ENCODE measurements at regions not wholly inside any gene's neighbourhood (a gene's known extent, or its start where the extent isn't known, plus 50 kb on each side); places are given as distances from the start of the nearest gene placed in this dataset.
"Not testable (repeated sequence)": the region's sequence is repeated elsewhere in the genome, so short reads cannot be mapped to it uniquely, and the experiment has no call there.

- DNase-seq (ENCODE audit: low spot score), result no peak
Measured at GRCh38 chr6:103036846-103037245, 1643.3 kb downstream of the GRIK2 start.

DNA sequence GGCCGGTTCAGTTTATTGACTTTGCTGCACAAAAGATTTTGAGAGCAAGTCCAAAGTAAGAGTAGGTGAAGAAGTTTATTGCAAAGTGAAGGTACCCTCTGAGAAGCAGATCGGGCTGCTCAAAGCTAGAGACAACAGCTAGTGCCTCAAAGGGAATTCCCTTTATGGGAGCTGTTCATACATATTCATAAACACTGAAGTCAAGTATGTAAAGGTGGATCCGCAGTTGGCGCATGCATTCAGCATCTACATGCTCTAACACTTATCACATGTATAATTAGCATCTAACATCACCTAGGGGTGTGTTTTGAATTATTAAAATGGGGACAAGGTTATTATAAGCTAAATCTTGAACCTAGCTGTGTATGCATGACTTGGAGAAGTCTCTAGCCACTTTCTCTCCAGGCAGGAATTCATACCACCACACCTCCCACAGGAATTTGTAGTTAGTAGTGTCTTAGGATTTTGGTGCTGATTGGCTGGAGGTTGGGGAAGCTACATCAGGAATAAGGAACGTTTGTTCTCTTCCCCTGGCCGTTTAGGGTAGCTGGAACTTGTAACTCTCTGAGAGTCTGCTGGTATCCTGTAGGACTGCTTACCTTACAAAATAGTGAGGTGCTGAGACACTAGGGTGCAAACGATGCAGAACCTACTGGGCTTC lies 1633.9 kb downstream of the GRIK2 start:
- no peak for DNase-seq (ENCODE audit: low spot score)

- no peak for DNase-seq (ENCODE audit: low spot score)
Measured at GRCh38 chr6:103018426-103018825, 1624.9 kb downstream of the GRIK2 start.

- DNase-seq (ENCODE audit: low spot score), result no peak
Measured at GRCh38 chr6:103017878-103018277, 1624.4 kb downstream of the GRIK2 start.

DNA sequence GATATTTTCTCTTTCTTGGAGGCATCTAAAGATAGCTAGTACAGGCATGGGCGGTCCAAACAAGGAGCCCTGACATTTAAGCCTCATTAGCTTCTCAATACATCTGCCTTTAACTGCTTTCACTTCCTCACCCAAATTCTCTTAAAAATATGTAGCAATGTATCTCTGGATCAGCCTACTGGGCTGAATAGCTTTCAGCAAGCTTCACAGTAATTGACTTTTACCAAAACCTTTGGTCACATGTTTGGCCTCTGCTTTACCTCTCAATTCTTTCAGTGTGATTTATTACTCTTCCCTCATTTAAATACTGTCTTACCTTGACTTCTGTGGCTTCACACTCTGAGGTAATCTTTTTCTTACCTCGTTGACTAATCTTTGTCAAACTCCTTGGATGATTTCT lies 1618.1 kb downstream of the GRIK2 start:
- no peak for DNase-seq (ENCODE audit: low spot score)

DNA sequence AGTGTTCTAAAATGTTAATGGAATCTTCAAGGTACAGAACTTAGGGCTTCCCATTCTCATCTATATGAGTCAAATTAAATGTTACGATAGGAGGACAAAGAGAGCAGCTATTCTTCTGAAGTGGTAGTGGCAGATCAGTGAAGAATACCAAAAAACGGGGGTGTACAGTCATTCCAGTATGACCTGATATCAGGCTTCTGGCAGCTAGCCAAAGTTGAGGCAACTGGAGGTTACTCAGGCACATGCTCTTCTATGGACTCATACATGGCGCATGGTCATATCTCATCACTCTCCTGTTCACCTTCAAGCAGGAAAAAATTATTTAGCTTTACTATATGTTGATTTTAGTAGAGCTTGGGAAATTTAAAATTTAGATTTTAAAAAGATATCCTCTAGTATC lies 1608.8 kb downstream of the GRIK2 start:
- no peak for DNase-seq (ENCODE audit: low spot score)

GRCh38 chr6:103001724-103002123 lies 1608.2 kb downstream of the GRIK2 start:
- DNase-seq (ENCODE audit: low spot score), result no peak

GRCh38 chr6:103000688-103001087 lies 1607.2 kb downstream of the GRIK2 start:
- DNase-seq (ENCODE audit: low spot score), result no peak

DNA sequence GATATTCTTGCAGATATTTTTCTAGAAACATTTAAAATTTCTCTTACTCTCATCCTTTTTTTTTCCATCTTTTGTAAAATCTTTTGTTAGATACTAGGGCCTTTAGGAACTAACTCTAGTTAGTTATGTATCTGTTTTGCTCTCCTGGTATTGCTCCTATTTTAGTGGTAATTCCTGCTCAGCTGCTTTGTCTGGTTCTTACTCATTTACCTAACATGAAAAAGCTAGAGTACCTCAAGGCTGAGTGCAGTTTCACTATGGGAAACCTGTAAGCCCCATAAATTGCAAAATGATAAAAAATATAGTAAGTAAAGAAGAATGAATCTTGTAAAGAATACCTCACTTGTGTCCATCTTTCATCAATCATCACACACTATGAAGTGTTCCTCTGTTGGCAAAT lies 1602.0 kb downstream of the GRIK2 start:
- no peak for DNase-seq (ENCODE audit: low spot score)

DNA sequence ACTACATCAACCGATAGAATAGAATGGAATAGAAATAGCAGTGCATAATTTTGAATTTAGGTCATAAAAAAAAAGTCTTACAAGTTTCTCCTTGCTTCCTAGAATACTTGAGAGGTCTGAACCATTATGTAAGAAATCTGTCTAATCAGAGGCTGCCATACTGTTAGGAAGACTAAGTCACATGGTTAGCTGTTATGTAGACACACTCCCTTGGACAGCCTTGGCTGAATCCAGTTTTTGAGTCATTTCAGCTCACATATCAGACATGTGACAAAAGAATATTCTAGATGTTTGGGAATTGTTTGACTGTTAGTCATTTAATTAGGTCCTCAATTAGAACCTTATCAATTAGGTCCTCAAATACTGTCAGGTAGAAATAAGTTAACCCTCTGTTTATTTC lies 1601.4 kb downstream of the GRIK2 start:
- DNase-seq (ENCODE audit: low spot score), result no peak

- DNase-seq (ENCODE audit: low spot score), result no peak
Measured at GRCh38 chr6:102986086-102986485, 1592.6 kb downstream of the GRIK2 start.

- no peak for DNase-seq (ENCODE audit: low spot score)
Measured at GRCh38 chr6:102984357-102984756, 1590.8 kb downstream of the GRIK2 start.

DNA sequence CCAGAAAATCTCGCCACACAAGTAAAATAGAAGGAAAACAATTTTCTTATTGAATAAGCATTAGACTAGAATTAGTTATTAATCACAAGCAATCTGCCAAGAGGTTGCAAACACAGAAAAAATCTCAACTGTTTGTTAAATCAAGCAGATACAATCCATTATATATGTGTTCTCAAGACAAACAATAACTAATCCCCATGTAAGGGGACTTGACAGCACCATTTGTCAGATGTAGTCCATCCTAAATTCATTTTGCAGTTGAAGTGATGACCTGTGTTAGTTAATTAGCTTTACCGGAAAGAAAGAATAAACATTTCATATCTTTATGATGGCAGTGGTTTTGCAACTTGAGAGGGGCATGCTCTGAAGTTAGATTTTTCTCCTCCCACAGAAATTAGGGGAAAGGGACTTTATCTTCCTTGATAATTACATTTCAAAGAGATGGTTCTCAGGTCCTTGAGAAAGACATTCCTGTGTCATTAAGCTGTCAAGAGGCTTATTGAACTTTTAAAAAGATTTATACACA lies 1588.0 kb downstream of the GRIK2 start:
- DNase-seq (ENCODE audit: low spot score), result no peak

DNA sequence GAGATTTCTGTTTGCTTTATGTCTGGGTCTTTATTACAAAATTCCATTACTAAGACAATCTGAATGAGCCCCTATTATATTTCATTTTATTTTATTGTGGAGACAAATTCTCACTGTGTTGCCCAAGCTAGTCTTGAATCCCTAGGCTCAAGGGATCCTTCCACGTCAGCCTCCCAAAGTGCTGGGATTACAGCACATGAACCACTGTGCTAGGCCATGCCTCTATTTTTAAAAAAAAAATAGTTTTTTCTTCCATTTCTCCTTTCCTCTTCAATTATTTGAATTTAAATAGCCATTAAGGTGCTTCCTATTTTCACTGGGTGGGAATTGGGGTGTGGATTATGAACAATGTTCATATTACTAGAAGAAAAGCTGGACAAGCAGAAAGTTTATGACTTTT lies 1587.4 kb downstream of the GRIK2 start:
- DNase-seq (ENCODE audit: low spot score), result no peak

- DNase-seq (ENCODE audit: low spot score), result no peak
Measured at GRCh38 chr6:102961902-102962301, 1568.4 kb downstream of the GRIK2 start.

DNA sequence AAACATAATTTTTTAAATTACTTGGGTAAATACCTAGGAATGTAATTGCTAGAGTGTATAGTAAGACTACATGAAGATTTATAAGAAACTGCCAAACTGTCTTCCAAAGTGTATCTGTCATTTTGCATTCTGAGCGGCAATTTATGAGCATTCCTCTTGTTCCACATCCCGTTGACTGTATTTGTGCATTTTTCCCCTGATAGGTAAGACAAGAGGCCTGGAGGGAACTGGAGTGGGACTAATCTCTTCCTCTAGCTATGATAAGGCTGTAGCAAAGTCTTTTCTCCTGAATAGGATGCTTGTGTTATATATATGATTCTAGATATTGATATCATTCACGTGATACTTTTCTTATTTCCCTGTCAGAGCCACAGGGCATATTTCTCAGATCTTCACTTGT lies 1557.5 kb downstream of the GRIK2 start:
- no peak for DNase-seq (ENCODE audit: low spot score)

DNA sequence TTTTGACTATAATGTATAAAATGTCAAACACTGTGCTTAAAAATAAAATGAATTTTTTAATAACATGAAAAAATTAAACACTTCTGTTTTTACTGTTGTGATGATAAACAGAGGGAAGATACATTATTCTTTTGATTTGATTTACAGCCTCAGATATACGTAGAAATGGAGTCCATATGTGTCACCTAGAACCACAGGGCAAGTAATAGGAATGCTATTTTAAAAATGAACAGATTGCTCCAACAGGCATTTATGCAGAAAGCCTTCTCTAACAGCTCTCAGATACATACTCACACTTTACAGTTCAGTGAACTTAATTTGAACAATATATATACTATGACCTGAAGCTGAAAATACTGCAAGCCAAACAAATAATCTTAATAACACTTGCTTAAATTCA lies 1551.0 kb downstream of the GRIK2 start:
- no peak for DNase-seq (ENCODE audit: low spot score)

DNA sequence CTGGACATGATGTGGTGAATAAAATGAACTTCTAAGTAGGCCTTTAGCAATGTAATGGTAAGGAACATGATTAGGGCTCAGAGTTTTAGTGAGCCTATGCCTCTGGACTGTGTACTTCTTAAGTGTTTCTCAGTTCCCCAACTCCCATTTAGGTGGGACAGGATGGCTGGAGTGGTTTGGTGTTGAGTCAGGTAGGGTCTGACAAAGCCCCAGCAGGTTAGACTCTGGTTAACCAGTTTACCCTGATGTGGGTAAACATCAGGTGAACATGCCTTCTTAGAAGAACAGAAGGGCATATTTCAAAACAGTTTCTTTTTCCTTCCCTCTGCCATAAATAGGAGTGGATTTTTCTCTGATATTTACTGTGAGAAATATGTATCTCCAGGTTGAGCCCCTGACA lies 1548.7 kb downstream of the GRIK2 start:
- DNase-seq (ENCODE audit: low spot score), result no peak

DNA sequence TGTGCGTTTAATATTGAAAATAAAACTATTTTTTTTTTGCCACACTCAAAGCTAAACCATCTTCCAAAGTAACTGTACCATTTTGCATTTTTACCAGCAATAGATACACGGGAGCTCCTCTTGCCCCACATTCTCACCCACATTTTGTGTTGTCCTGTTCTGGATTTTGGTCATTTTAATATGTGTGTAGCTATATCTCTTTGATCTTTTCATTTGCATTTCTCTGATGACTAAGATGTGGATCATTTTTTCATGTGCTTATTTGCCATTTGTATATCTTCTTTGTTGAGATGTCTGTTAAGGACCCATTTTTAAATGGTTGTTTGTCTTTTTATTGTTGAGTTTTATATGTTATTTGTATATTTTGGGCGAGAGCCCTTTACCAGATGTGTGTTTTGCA lies 1543.5 kb downstream of the GRIK2 start:
- no peak for DNase-seq (ENCODE audit: low spot score)

GRCh38 chr6:102928109-102928508 lies 1534.6 kb downstream of the GRIK2 start:
- DNase-seq (ENCODE audit: low spot score), result no peak

GRCh38 chr6:102918161-102918560 lies 1524.7 kb downstream of the GRIK2 start:
- DNase-seq (ENCODE audit: low spot score), result no peak

- no peak for DNase-seq (ENCODE audit: low spot score)
Measured at GRCh38 chr6:102911571-102911970, 1518.1 kb downstream of the GRIK2 start.

- DNase-seq (ENCODE audit: low spot score), result not testable (repeated sequence)
Measured at GRCh38 chr6:102910701-102911139, 1517.2 kb downstream of the GRIK2 start.

DNA sequence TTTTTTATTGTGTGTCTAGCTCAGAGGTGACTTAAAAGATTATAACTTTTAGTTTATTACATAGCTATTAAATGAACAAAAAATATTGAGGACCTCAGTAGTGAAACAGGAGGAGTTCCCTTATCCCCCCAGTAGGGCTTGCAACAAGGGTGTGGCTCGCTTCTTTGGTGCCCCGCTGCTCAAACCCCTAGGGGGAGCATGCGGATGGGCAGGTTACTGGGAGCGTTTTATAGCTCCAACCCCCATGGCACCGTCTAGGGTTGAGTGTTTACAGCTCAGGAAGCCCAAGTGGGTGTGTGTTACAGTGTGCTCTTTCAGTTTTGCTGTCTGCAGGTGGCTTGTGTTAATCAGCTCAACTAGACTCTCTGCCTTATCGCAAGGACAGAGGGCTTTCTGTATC lies 1513.7 kb downstream of the GRIK2 start:
- DNase-seq (ENCODE audit: low spot score), result no peak

Data from ecto neural progenitor cell (in vitro differentiated cells).